HUDEP-2 (cell line): ENCODE measurements at regions not wholly inside any gene's neighbourhood (a gene's known extent, or its start where the extent isn't known, plus 50 kb on each side); places are given as distances from the start of the nearest gene placed in this dataset.
"Not testable (repeated sequence)": the region's sequence is repeated elsewhere in the genome, so short reads cannot be mapped to it uniquely, and the experiment has no call there.

Experiments
- DNase-seq, 76 experiments: peaks; one replicate each; lab custom pipeline; 2025; ENCODE audit not compliant: unreplicated experiment in 76 of 76; lab: John Stamatoyannopoulos, UW

- DNase-seq = no peak
Observed at GRCh38 chr4:187094144-187094543, 370.5 kb upstream of the FAT1 start.

GRCh38 chr4:187098429-187098828 lies 374.8 kb upstream of the FAT1 start:
- no peak for DNase-seq

GRCh38 chr4:187103351-187103750 lies 379.7 kb upstream of the FAT1 start:
- no peak for DNase-seq

GRCh38 chr4:187108845-187109244 lies 385.2 kb upstream of the FAT1 start:
- DNase-seq = no peak

- no peak for DNase-seq
Observed at GRCh38 chr4:187109636-187110035, 386.0 kb upstream of the FAT1 start.

- no peak for DNase-seq
Observed at GRCh38 chr4:187118166-187118565, 394.5 kb upstream of the FAT1 start.

GRCh38 chr4:187118602-187119120 lies 395.0 kb upstream of the FAT1 start:
- DNase-seq = no peak

GRCh38 chr4:187124331-187124730 lies 400.7 kb upstream of the FAT1 start:
- no peak for DNase-seq

- no peak for DNase-seq
Observed at GRCh38 chr4:187125062-187125461, 401.4 kb upstream of the FAT1 start.

GRCh38 chr4:187127456-187127855 lies 403.8 kb upstream of the FAT1 start:
- DNase-seq = no peak

GRCh38 chr4:187128222-187128621 lies 404.6 kb upstream of the FAT1 start:
- no peak for DNase-seq

GRCh38 chr4:187128976-187129375 lies 405.3 kb upstream of the FAT1 start:
- no peak for DNase-seq

GRCh38 chr4:187131826-187132225 lies 408.2 kb upstream of the FAT1 start:
- DNase-seq = not testable (repeated sequence)

- DNase-seq = no peak
Observed at GRCh38 chr4:187135878-187136277, 412.2 kb upstream of the FAT1 start.

- DNase-seq = no peak
Observed at GRCh38 chr4:187139141-187139540, 415.5 kb upstream of the FAT1 start.

GRCh38 chr4:187141101-187141500 lies 417.4 kb upstream of the FAT1 start:
- no peak for DNase-seq

GRCh38 chr4:187149229-187149945 lies 425.7 kb upstream of the FAT1 start:
- no peak for DNase-seq

GRCh38 chr4:187157380-187157958 lies 433.8 kb upstream of the FAT1 start:
- no peak for DNase-seq

GRCh38 chr4:187158003-187158402 lies 434.3 kb upstream of the FAT1 start:
- no peak for DNase-seq

GRCh38 chr4:187160486-187160885 lies 436.8 kb upstream of the FAT1 start:
- no peak for DNase-seq

GRCh38 chr4:187166886-187167512 lies 443.3 kb upstream of the FAT1 start:
- no peak for DNase-seq
